Spleen (tissue), 7 donors: ENCODE measurements at regions not wholly inside any gene's neighbourhood (a gene's known extent, or its start where the extent isn't known, plus 50 kb on each side); places are given as distances from the start of the nearest gene placed in this dataset.

Experiments
- CTCF ChIP-seq, 11 experiments: fragments of 200-600 bp in 7 of 11; fragments of 450-650 bp in 4 of 11; sonication (generic) in 4 of 11; IDR thresholded peaks in 8 of 11; conservative IDR thresholded peaks in 3 of 11; 1 replicate in 7 of 11; 2 replicates in 4 of 11; pipeline versions ENCODE4 v1.4.0 to v1.8.0; 2016 to 2021; ENCODE audit warnings: antibody characterized with exemption in 11 of 11, inconsistent platforms in 4 of 11, mild to moderate bottlenecking in 1 of 11
- POLR2AphosphoS5 ChIP-seq, 3 donors: sonication (generic); formaldehyde crosslinking; IDR thresholded peaks; one replicate each; pipeline ENCODE4 v1.5.1; 2017; ENCODE audit warnings: antibody characterized with exemption in 3 of 3
- donor health status: DM: no; HTN: no; CAD: no; lungs with moderate emphysema.
- donor health status: DM: no; HTN: no; CAD: no.
- donor health status: DM: no; HTN: no; CAD: no.

GRCh38 chr22:27416511-27417420 lies 384.8 kb downstream of the MN1 start:
- TF ChIP-seq CTCF (IDR thresholded peaks at IDR 0.05 in 8 of 11, conservative IDR thresholded peaks at IDR 0.05 in 3 of 11) (no peak), POLR2AphosphoS5 (IDR thresholded peaks at IDR 0.05) (no peak)
